ENCODE measurements at regions not wholly inside any gene's neighbourhood (a gene's known extent, or its start where the extent isn't known, plus 50 kb on each side); places are given as distances from the start of the nearest gene placed in this dataset.

DNA sequence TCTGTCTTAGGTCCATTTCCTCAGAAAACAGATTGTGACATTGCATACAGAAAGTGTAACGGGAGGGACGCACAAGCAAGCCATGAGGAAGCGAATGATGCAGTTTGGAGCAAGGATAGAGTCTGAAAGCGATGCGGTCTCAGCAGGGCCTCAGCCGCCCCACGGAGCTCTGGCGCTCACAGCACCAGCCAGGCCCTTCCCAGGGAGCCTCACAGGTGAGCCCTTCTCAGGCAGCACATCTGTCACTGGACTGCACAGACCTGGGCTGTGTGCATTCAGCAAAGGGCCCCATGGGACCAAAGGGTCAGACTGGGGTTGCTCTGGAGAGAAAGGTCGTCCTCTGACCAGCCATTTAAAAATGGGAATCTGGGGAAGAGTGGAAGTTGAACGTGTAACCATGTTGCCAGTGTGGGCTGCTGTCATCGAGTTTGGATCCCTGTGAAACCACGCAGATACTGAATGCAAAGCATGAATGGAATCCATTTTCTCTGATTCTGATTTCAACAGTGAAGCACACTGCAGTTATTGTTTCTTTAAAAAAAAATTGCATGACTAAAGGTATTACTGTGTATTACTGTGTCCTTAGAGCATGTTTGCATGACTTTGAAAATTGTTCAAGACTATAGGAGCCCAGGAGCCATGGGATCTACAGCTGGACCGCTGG is 350.0 kb upstream of the AKR1E2 start:
- no peak for DNase-seq

DNA sequence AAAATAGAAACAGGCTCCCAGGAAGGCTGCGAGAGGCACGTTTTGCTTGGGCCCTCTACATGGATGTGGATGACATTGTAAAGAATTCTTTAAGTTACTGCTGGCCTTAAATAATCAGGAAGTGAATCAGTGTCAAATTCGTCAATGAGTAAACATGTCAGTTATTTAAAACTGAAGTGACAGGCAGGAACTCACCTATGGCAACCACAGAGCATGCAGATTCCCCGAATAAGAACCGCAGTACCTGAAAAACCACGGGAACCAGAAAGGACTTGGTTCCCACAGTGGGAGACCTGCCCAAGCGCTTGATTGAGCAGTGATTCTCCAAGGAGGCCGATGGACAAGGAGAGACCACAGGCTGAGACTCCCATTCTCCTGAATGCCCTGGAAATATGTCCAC is 351.2 kb upstream of the AKR1E2 start:
- no peak for DNase-seq

DNA sequence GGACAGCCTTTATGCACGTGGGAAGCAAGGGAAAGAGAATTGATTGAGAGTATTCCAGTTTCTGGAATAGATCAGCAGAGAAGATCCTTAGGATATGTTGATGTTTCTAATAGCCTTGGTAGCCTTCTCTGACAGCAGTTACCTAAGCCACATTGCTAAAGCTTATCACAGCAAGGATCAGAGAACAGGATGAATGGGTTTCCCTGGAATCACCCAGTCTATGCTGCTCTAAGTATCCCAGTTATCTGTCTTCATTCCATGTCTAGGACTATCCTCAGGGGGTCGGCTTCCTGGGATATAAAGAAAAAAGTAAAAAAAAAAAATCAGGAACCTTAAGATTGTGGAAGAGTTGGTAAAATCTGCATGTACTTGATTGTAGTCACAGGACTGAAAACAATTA is 352.0 kb upstream of the AKR1E2 start:
- DNase-seq: no peak

DNA sequence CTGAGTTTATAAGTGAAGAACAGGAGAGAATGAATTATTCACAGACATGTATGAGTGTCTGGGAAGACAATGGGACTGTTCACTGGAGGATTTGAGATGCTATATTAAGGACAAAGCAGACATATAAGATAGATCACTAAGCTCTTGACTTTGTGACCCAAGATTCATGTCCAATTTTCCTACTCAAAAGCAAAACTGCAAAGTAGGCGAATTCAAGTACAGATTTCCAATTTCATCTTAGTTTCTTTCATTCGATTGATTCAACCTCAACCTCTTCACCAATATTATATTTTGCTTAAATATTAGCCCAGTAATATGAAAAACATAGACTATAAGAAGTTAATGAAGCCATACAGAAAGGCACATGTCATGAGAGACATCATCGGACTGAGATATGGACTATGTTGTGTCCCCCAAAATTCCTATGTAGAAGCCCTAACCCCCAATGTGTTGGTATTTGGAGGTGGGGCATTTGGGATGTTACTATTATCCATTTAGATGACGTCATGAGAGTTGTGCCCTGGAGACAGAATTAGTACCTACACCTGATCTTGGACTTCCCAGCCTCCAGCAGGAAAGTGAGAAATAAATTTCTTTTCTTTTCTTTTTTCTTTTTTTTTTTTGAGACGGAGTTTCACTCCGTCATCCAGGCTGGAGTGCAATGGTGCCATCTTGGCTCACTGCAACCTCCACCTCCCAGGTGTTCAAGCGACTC is 353.7 kb upstream of the AKR1E2 start:
- DNase-seq: no peak

DNA sequence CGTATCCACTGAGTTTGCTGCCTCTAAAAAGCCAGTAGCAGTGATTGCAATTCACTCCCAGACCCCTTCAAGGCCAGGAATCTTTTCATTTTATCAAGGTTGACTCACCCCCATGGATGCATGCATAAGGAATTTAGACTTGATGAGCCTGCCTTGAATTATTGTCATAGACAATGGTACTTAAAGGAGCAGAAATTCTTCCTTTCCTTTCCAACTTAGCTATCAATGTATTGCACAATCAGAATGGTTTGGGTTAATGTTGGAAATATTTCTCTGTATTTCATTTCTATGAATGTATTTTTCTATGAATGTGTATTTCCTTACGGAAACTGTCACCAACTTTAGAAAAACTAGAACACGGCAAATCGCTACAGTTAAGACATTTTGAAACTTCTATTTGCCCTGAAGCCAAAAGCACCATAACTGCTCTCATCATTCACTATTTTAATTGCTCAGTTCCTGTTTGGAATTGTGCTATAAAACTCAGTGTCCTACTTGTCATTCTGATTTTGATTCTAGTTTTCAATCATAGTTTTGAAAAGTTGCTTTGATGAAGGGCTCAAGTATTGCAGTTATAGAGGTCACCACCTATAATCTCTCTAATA is 355.7 kb upstream of the AKR1E2 start:
- DNase-seq: no peak

DNA sequence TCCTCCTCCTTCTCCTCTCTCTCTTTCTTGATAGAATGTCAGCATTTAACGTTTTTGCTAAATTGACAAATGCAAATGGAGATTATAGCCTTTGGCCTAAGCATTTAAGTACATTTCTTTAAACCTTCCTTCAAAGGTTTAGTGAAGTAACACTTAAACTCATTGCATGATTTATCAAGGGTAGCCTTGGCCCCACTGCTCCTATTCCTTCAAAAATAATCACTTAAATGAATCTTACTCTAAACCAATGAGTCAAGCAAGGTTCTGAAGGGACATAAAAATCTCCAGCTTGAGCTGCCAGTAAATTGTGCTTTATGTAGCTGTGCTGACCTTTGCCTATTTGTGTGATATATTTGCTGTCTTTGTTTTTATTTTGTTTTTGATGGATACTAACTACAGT is 358.5 kb upstream of the AKR1E2 start:
- DNase-seq: no peak

DNA sequence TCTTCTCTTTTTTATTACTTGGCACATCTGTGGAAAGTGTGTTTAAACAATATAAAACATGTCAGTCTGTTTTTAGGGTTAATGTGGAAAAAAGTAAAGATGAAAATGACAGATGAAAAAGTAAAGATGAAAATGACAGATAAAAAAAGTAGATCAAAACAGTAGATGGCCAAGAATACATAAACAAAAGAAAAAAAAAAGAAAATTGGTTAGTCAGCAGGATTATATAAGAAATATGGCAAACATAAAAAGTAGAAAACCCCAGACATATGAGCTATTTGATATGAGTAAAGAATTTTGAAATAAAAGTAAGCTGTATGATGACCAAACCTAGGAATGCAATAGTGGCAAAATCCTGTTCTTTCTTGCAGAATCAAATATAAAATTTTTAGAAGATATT is 365.7 kb upstream of the AKR1E2 start:
- DNase-seq: no peak

DNA sequence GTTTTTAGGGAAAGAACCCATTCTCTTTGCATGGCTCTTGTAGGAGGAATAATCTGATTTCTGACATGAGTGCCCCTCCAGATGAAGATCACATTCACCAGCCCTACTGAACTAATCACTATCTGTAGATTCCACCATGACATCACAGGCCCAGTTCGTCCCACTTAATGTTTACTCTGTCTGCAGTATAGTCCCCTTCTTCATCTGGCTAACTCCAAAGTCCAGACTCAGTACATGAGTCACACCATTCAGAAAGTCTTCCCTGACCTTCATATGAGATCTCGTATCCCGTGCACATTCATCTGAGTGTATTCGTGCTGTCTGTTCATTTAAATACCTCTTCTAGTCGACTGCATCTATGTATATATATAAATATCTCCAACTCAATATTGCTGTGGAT is 366.5 kb upstream of the AKR1E2 start:
- DNase-seq: no peak

DNA sequence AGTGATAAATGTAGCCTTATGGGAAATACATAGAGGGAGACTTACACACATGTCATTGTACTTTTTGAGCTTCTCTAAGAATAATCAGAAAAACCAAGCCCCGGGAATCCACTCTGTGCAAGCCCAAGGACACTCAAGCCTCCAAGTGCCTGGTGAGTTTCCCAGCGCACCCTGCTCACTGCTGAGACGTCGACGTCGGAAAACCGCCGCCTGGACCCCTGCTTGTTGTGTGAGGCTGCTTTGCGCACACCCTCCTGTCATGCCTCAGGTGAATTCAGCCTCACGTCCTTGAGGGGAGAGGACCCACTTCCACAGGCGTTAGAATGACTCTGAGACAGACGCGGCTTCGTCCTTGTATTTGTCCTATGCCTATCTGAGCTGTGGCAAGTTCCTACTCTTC is 368.4 kb upstream of the AKR1E2 start:
- DNase-seq: no peak

DNA sequence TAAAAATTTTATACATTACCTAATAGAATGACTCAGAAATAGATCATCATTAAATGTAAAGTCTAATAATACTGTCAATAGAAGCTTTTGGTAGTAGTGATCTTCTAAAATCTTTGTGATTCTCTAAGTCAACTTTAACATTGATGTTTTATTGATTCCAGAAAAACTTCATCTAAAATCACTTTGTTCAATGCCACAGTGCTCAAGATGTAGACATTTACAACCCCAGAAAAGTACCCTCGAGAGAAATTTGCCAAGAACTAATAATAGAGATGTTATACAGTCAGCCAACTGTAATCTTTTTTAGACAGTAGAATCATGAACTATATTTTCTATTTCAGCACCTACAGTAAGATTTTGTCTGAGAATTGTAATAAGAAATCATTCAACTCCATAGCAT is 369.2 kb upstream of the AKR1E2 start:
- no peak for DNase-seq

DNA sequence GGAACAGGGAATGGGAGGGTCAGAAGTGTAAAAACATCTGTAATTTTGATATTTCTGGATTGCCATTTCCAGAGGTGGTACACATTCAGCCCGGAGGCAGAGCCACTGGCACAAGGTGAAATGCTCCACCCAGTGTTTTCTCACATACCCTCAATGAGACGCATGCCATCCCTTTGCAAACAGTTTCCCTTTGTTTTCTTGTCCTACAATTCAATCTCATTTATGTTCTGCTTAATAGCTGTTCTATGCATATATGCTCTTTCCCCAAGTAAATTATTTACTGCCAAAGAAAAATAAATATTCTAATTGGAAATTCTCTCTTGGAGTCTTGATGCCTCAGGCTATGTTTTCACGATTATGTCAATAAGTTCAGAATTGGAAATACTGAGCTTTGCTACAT is 369.7 kb upstream of the AKR1E2 start:
- no peak for DNase-seq

DNA sequence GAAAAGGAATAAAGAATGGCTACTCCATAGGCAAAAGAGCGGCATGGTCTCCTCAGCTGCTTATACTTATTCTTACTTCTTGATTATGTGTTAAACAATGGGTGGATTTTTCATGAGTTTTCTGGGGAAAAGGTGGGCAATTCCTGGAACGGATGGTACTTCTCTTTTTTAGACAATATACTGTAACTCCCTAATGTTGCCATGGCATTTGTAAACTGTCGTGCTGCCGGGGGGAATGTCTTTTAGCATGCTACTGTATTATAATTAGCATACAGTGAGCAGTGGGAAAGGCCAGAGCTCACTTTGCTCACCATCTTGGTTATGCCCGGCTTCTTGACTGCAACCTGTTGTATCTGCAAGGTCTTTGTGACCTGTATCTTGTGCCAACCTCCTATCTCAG is 372.1 kb upstream of the AKR1E2 start:
- DNase-seq: no peak

DNA sequence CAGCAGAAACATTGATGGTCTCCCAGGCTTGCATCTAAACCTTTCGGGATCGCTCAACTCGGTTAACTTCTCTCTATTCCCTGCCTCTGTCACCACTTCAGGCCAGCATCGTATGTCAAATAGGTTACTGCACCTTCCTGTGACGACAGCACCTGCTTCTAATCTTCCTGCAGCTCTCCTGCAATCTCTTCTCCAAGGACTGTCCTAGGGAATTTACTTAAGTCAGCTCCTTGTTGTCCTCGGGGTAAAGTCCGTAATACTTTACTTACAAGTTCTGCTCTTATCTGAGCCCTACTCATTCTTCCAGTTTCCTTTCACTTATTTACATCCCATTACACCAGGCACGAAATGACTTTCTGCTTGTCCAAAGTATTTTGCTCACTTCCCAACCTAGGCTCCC is 372.7 kb upstream of the AKR1E2 start:
- no peak for DNase-seq

DNA sequence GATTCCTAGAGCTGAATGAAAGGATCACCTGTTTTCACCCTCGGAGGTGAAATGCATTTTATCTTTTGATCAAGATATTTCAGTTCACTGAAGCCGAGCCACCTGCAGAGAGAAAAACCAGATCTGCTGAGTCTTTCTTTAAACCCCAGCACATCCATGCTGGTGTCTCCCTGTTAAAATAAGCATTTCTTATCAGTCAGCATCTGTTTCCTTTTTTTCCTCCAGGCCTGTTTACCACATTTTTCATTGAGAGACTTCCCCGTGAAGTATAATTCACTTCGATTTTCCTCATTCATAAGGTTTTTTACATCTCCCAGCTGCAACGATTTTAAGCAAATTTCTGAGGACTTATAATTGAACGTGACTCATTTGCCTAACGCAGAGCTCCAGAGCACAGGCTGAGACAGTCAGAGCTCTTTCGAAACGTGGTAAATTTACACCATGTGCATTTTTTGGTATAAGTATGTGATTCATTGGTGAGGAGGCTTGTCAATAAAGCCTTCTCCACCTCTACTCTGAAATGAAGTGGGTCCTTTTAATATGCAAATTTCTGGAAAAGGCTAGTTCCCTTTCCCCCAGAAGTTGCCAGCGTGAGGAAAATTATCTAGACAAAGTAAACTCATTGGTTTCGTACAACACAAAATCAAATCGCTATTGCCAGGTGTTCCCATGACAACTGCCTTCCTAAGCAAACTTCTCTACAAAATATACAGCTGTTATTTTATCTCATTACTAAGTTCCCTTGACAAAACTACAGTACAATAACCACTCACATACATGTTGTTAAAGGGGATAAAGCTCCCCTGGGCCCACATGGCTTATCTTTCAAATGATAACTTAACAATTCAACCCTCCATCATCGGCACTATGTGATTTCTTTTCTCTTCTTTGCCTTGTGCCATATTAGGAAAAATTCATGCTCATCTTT is 374.8 kb upstream of the AKR1E2 start:
- peak in 1 of 2 donors; percentile 98 for DNase-seq

DNA sequence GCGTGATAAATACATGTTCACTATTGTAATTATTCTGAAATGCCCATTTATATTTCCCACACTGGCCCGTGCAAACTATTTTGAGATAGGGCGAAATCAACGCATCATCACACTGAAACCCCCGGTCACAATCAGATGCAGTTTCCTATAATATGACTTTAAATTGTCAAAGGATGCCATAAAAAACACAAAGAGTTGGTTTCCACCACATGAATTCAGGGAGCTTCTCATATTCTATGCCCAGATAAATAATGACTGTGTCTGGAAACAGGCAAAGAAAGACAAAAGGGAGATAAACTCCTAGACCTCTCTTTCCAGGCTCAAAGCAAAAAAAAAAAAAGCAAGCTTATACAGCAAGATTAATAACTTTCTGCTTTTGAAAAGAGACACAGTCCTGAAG is 375.8 kb upstream of the AKR1E2 start:
- DNase-seq: no peak

DNA sequence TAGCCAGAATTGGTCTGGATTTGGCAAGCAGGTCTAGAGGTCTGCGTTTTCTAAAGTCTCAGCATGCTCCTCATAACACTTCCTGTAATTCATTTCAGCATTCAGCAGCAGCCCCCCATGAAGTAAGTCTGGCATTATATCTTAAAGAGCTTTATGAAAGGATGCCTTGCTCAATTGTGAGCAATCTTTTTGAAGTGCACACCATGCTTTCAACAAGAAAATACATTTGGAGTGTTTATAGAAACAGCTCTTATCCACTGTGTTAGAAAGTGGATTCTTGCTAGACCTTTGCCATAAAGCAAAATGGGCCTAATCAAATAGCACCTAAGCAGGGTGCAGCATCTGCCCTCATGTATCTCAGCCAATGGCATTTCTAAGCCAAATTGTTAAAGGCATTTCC is 378.0 kb upstream of the AKR1E2 start:
- no peak for DNase-seq

DNA sequence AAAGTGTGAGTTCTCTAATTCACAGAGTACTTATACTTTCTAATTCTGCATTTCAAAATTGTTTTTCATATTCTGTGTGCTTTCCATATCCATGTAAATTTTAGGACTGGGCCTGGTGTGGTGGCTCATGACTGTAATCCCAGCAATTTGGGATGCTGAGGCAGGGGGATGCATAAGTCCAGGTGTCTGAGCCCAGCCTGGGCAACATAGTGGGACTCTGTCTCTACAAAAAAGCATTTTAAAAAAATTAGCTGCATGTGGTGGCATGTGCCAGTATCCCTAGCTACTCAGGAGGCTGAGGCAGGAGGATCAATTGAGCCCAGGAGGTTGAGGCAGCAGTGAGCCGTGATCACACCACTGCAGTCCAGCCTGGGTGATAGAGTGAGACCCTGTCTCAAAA is 382.6 kb upstream of the AKR1E2 start:
- DNase-seq: no peak

DNA sequence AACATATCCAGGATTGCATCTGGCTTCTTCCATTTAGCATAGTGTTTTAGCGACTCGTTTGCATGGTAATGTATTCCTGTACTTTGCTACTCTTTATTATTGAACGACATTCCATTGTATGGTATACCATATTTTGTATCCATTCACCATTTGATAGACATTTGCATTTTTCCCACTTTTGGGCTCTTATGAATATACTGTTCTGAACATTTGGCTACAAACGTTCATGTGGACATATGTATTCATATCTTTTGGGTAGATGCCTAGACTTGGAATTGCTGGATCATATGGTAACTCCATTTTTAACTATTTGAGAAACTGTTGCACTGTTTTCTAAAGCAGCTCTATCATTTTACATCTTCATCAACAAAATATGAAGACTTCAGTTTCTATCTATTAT is 383.7 kb upstream of the AKR1E2 start:
- no peak for DNase-seq

DNA sequence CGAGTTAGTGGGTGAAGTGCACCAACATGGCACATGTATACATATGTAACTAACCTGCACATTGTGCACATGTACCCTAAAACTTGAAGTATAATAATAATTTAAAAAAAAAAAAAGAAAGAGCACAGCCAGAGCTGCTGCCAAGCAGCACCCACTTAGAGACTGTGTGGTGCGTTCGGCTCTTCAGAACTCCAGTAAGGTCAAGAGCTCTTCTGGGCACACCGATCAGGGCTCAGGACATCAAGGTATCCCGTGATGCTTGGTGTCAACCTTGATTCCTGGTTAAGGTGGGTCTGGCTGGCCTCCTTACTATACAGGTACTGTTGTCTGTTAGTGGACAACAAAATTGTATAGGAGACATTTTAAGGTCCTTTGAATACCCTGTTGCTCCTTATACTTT is 385.7 kb upstream of the AKR1E2 start:
- DNase-seq: no peak

DNA sequence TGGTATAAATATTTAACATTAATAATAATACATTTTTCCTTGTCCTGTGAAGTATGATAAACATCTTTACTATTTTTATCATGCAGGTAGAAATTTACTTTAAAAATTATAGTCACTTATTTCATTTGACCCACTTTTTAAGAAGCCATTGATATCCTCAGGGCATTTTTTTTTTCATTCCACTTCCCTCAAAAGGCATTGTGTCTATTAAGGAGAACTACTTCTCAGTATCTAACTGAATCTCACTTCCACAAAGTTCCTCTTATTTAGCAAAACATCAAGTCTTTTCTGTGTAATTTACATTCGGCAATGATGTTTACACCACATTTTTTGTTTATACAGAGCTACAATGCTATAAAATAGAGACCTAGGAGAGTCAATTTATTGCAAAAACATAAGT is 388.2 kb upstream of the AKR1E2 start:
- DNase-seq: no peak

DNA sequence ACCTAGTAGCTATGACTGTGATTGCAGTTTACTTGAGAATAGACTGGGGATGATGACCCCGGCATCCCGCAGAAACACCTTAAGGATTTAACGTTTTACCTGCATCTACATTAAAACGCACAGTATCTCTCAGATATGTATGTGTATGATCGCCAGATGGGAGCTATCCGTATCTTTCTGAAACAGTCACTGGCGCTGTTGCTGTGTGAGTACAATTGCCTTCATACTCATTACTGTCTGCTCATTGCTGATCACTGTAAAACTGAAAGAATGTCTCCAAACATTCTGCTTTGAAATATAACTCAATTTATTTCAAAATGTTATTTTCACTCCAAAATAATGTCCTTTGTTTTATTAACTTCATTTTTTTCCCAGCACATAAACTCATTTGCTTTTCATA is 388.9 kb upstream of the AKR1E2 start:
- DNase-seq: no peak

DNA sequence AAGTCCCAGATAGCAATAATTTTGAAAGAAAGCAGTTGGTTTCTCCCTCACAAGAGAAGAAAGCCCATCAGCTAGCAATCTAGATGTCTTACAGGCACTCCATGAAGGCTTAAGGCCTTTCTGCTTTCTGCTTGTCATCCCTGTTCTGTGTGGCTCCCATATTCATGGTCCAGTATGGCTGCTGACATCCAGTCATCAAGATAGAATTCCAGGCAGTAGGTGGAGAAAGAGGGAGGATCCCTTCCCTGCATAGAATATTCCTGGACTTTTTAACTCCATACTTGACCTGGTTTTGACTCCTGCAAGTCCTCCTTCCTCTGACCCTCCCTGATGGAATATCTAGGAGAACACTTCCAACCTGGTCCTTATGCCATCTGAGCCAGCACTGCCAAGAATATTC is 389.9 kb upstream of the AKR1E2 start:
- DNase-seq: no peak

DNA sequence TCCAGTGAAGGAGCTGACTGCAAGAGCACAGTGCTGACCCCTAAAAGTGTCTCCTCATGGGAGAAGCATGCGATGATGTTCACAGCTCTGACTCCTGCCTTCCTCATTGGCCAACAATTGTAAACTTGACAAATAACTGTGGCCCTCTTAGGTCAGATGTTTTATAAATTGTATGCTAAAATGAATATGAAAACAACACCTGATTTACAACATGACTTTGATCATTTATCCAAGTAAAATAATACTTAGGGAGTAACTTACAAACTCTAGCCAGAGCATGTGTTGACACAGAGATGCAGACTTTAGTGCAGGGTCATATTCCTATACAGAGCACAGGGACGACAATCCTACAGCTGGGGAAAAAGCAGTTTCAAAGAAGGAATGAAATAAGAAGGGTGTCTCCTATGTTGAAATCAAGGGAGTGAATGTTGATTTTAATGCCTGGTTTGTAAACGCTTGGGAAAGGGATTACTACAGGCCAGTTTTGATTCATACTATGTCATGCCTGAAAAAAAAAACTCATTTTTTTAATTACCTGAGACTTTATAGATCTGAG is 391.4 kb upstream of the AKR1E2 start:
- no peak for DNase-seq

Data from bone marrow (tissue), 2 donors.